GM19239 (cell line): ENCODE measurements at regions not wholly inside any gene's neighbourhood (a gene's known extent, or its start where the extent isn't known, plus 50 kb on each side); places are given as distances from the start of the nearest gene placed in this dataset.

Experiments
- DNase-seq: peaks from one replicate; pipeline ENCODE4 v3.0.0; 2011; ENCODE audit warnings: low spot score; ENCODE audit not compliant: insufficient read length
- FAIRE-seq: peaks from 2 replicates; lab custom pipeline; 2011; peaks lifted over from hg19 to GRCh38; lab: Jason Lieb, UNC

GRCh38 chr2:72006188-72006736 is 141.4 kb downstream of the CYP26B1 start:
- FAIRE-seq, result no peak
- DNase-seq, result no peak

GRCh38 chr2:72004976-72005375 is 142.7 kb downstream of the CYP26B1 start:
- FAIRE-seq (no peak), DNase-seq (no peak)

GRCh38 chr2:72004201-72004915 is 143.3 kb downstream of the CYP26B1 start:
- FAIRE-seq (no peak), DNase-seq (no peak)

GRCh38 chr2:72003796-72004195 is 143.9 kb downstream of the CYP26B1 start:
- FAIRE-seq (no peak), DNase-seq (no peak)

GRCh38 chr2:72003124-72003523 is 144.5 kb downstream of the CYP26B1 start:
- FAIRE-seq (no peak), DNase-seq (no peak)

GRCh38 chr2:72001937-72002690 is 145.5 kb downstream of the CYP26B1 start:
- DNase-seq, result no peak
- FAIRE-seq, result no peak

GRCh38 chr2:72000110-72000509 is 147.6 kb downstream of the CYP26B1 start:
- no peak for FAIRE-seq

GRCh38 chr2:71999580-71999979 is 148.1 kb downstream of the CYP26B1 start:
- DNase-seq (no peak), FAIRE-seq (no peak)

More at GRCh38 chr2:72000110-72000509, 147.6 kb downstream of the CYP26B1 start:
- DNase-seq, result no peak

- DNase-seq (no peak), FAIRE-seq (no peak)
These were observed 149.8 kb downstream of the CYP26B1 start for GRCh38 chr2:71997843-71998242.

- DNase-seq (no peak), FAIRE-seq (no peak)
These were observed 152.5 kb downstream of the CYP26B1 start for GRCh38 chr2:71995067-71995665.

GRCh38 chr2:71992036-71992435 is 155.6 kb downstream of the CYP26B1 start:
- FAIRE-seq, result no peak
- DNase-seq, result no peak

GRCh38 chr2:71991397-71991796 is 156.3 kb downstream of the CYP26B1 start:
- FAIRE-seq (no peak), DNase-seq (no peak)

GRCh38 chr2:71990826-71991225 is 156.8 kb downstream of the CYP26B1 start:
- FAIRE-seq (no peak), DNase-seq (no peak)

GRCh38 chr2:71990122-71990521 is 157.5 kb downstream of the CYP26B1 start:
- DNase-seq (no peak), FAIRE-seq (no peak)

GRCh38 chr2:71989671-71990070 is 158.0 kb downstream of the CYP26B1 start:
- FAIRE-seq (no peak), DNase-seq (no peak)

- no peak for DNase-seq
- no peak for FAIRE-seq
These were observed 159.5 kb downstream of the CYP26B1 start for GRCh38 chr2:71988170-71988569.

GRCh38 chr2:71976685-71977084 is 171.0 kb downstream of the CYP26B1 start:
- no peak for FAIRE-seq
- DNase-seq, result no peak

GRCh38 chr2:71974846-71975245 is 172.8 kb downstream of the CYP26B1 start:
- DNase-seq (no peak), FAIRE-seq (no peak)

GRCh38 chr2:71971493-71971892 is 176.2 kb downstream of the CYP26B1 start:
- no peak for FAIRE-seq
- no peak for DNase-seq

GRCh38 chr2:71965530-71965929 is 182.1 kb downstream of the CYP26B1 start:
- FAIRE-seq, result no peak
- no peak for DNase-seq
